Endometrium (tissue), 2 donors: ENCODE measurements at regions not wholly inside any gene's neighbourhood (a gene's known extent, or its start where the extent isn't known, plus 50 kb on each side); places are given as distances from the start of the nearest gene placed in this dataset.

Source experiments
- FAIRE-seq: peaks from 2 replicates; lab custom pipeline; 2012; peaks lifted over from hg19 to GRCh38; lab: Jason Lieb, UNC
- donor health status: control.
- donor health status: control.

DNA sequence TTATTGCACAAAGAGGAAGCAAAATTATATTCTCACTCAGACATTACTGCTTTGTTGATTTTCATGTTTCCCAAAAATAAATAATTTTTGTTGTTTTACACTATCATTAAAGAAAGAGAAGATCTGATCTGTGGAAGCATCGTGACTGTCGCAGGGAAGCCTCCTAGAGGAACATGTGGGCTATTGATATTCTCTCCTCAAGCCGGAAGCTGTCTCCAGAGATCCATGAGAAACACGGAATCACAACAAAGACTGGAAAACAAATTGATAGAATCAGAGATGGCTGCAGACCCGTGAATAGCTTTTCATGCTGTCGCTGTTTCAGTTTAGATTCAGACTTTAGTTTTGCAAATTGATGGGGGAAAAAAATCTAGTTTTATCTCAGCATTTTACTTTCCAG lies 235.2 kb upstream of the TMPO start:
- FAIRE-seq = no peak

DNA sequence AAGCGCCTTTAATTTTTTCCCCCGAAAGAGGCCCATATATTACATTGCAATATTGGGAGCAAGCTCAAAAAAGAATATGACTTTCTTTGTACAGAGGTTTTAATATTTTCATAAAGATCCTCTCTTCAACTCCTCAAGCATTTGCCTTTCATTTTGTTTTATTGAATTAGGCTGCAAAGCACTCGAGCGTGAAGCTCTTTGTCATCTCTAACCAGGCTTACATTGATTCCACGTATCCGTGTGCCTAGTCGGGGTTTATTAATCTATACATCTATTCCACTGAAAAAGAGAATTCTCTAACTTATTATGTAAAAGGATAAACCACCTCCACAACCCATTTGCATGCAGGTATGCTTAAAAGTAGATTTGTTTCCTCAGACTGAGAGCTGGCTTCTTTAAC lies 234.8 kb upstream of the TMPO start:
- no peak for FAIRE-seq

DNA sequence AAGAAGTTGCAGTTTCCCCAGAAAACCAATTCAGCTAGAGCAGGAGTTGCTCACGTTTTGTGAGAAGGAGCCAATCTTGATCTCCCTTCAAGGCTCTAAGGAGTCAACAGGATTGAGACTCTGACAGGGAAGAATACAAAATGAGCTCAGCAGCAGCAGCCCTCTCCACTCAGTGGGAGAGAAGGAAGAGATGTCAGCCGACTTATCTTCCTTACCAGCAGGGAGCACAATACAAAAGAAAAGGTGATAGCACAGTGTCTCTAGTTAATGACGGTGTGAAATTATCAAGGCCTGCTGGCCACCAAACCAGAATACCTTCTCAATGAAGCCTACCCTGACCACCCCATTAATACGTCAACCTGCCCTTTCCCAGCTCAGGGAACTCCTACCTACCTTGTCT lies 223.6 kb upstream of the TMPO start:
- FAIRE-seq = no peak

DNA sequence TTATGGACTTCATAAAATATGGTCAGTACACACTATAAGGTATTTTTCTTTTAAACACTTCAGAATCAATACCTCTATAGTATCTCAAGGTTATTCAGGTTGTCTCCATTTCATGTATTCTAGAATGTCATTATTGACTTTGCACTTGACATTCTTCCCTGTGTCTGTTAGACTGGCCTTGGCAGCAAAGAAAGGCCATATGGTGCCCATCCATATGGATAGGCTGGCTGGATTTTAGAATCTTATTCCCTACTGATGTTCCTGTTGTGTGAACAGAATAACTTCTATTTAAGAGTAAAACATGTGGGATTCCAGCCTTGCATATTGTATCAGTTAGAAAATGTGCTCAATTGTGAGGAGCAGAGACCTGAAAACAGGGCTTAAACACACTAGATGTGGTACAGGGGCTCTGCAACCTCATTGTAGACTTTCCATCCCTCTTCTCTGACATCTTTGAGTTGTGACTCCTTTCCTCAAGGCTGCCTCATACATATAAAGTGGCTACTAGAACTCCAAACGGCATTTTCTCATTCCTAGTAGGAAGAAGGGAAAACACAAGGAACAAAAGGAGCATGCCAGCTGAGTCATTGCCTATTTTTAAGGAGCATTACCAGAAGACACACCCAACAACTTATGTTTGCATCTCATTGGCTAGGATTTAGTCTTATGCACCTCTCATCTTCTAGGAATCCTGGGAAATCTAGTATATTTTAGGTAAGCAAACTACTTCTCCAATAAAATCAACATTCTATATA lies 221.2 kb upstream of the TMPO start:
- FAIRE-seq = no peak

DNA sequence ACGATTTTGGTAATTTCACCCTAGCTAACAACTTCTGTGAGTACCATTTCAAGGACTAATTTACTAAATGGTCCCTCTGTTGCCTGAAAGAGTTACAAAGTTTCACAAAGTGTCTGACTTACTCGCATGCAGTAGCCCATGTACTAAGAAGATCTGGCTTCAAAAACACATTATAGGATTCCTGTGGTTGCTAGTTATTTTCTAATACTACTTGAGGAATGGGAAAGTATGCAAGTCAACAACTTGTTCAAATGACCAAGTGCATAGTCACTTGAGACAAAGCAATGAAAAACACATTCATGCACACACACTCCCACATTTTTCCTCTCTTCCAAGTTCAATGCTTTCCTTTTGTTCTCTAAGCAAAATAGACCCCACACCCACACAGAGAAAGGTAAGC lies 219.7 kb upstream of the TMPO start:
- no peak for FAIRE-seq

DNA sequence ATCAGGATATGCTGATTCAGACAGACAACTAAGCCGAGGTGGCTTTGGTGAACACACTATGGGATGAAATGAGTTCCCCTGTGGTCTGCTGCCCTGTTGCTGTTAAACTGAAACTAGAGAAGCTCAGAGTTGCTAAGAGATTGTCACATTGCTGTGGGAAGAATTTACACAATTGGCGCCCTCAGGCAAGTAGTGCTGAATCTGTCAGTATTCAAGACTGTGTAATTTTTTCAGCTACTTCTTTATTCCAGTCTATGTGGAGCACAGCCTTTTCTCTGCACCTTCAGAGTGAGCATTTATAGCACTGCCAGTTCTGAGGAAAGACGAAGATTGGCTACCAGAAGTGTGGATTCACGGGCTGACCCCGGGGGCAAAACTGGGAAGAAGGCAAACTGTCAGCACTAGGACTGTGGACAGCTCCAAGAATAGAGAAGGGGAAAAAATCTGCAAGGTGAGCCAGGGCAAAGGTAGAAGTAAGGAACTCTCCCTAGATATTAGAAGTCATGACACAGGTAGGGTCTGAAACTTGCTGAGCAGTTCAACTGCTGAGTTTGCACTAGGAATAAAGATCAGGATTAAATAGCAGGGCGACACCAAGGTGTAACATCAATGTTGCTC lies 218.8 kb upstream of the TMPO start:
- FAIRE-seq = no peak

DNA sequence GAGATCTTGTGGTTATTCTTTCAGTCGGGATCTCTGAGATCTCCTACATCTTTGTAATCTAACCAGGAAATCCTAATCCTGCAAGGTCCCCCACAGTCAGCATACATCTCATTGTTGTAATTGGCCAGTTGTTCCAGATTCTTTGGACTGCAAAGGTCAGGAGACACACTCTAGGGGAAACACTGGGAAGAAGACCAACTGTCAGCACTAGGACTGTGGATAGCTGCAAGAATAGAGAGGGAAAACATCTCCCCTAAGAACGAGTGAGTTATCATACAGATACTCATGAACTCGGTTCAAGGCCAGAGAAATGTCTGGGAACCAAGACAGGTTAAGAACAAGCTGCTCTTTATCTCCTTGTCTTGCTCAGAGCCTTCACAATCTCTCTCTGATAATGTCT lies 217.9 kb upstream of the TMPO start:
- no peak for FAIRE-seq

DNA sequence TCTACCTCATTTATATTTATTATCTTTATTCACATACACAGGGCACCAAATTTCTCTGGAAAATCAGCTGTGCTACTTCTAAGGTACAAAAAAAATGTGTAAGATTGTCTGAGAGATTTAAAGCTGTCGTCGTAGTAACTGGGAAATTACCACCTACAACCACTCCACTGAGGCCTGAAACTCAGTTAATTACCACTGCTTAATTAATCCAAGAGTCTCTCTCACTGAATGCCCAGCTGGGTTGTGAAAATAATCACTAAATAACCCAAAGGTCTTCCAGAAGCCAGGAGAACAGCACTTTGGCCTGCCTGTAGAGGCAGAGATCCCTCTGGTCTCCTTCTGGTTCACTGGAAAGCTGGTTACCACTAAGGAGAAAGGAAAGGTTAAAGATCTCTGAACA lies 207.2 kb upstream of the TMPO start:
- no peak for FAIRE-seq

DNA sequence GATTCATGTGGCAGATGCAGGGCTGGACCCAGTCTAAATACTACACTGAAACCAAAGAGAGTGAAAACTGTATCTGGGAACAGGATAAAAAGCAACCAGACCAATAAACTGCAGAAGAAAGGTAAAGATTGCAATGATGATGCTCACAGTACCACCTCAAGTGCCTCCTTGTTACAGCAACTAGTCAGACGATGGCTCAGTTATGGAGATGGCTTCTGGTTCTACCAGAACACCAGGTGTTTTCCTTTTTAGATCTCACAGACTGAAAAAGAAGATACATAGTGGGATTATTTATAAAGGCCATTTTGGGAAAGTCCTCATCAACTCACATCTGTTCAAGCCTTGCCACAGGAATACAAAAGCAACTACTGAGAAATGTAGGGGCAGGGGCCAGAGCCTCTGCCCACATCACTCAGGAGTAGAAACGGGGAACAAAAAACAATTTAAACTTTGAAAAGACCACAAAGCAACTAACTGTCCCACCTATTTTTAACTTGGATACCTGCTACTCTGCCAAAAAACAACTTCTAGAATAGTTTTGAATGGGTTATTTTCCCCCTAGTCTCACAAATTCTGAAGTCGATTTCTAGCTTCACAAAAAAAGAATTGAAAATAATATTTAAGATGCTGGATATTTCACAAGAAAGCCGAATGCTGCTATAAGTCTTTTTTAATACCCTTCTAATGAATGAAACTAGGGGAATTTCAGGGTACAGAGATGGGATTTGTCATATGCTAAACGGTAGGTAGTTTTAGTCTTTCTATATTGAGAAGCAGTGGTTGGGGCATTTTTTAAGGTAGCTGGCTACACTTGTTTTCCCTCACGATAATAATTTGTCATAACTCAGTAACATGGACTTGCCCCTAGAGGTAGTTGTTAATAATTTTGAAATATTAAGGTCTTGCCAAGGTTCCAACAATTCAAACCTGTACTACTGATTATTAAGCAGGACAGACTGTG lies 197.2 kb upstream of the TMPO start:
- no peak for FAIRE-seq

DNA sequence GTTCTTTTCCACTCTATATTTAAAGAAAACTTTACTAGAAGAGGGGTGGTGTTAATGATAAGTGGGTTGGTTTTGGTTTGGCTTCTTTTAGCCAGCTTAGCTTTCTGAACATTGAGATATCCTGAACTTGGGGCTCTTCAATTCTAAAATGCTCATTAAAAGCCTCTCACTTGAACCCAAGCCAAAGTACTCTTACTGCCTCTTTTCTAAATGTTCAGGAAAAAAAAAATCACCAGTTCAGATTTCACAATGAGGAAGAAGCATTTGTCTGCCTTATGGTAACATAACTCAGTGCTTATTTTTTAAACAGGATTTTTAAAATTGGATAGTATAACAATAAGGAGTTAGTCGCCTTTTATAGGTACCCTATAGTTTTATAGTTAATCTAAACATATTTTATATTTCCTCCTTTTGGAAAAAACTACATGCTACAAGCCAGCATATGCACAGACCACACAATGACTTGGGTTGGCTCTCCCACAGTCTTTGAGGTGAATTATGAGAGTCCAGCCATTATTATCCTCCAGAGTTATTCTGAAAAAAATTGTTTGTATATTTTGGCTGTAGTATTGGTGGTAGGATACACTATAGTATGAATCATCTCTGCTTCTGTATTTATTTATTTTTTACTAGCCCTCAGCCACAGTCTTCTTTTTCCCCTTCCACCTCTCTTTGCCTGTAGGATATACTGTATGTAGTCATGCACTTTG lies 195.5 kb upstream of the TMPO start:
- FAIRE-seq = no peak

DNA sequence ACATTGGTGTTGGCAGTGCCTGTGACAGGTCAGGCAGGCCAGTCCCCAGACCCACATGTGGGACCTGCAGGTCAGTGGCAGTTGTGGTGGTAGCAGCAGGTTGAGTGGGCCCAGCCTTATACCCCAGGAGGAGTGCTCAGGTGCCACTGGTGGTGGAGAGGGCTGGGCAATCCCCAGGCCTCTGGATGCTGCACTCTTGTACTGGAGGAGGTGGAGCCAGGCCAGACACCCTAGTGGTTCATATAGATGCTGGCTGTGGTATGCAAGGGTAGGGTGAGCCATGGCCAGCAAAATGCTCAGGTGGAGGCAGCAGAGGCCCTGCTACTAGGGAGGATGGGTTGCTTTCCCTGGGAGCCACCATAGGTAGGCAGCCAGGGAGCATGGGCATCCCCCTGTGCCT lies 190.4 kb upstream of the TMPO start:
- FAIRE-seq = no peak

DNA sequence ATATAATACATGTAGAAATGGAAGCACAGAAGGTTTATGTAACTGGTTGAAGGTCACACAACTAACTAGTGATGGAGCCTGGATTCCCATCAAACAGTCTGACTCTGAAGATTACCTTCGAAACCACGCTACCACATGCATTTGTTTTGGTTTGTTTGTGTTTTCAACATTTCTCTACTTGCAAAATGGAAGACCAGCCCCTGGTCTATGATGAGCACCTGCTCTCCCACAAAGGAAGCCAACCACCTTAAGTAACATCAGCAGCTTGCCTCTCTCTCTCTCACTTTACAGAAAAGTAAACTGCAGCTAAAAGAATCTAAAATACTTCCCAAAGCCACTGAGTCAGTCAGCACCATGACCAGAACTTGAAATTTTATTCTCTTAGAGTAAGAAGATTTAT lies 186.9 kb upstream of the TMPO start:
- FAIRE-seq = no peak

DNA sequence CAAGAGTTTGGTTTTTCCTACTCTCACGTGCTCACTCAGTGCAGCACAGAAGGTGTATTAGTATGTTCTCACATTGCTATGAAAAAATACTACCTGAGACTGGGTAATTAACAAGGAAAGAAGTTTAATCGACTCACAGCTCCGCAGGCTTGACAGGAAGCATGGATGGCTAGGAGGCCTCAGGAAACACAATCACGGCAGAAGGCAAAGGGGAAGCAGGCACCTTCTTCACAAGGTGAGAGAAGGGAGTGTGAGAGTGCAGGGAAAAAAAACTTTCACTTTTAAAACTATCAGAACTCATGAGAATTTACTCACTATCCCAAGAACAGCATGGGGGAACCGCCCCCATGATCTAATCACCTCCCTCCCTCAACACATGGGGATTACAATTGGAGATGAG lies 185.8 kb upstream of the TMPO start:
- FAIRE-seq = no peak

DNA sequence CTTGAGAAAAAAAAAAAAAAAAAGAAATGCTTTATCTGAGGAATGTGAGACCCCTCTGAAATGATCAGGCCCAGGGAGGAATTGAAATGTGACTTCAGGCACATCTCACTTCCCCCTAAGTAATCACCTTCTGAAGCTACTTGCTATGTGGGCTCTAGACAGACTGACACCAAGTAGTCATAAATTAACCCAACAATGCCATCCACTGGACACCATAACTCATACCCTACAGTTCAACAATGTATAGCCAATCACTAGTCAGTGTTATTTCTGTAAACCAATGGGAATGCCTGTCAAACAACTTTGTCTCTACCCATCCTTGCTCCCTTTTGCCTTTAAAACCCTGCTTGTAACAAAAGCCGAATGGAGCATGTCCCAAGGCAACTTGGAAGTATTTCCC lies 182.7 kb upstream of the TMPO start:
- no peak for FAIRE-seq

DNA sequence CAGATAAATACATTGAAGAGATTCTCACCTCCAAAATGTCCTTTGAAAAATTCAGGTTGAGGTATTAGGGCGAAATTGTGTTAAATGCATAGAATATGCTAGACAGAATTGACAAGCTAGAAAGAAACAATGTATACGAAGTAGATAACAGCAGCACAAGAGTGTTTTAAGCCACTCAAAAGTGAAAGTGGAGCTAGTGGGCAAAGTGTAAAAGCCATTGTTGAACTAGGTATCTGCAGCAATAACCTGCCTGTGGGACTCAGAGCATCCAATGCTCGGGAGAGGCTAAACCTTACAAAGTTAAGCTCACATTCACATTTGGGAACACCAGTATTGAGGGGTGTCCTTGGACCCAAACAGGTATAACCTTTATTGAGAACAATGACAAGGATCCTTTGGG lies 180.6 kb upstream of the TMPO start:
- no peak for FAIRE-seq

DNA sequence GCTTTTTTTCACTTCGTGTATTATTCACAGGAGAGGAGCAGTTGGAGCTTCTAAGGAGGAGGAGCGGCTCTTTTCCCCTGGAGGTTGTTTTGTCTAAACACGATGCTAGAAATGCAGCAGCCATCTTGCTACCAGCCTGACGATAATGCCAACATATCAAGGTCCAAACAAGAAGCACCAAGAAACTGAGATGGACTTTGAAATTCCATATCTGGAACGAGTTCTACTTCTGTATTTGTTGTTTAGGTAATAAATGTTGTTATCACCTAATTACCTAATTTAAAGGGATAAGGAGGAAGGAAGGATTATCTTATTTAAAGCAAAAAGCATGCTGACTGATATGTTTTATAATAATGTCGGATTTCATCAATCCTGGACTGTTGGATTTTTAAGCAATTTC lies 174.4 kb upstream of the TMPO start:
- FAIRE-seq = no peak

DNA sequence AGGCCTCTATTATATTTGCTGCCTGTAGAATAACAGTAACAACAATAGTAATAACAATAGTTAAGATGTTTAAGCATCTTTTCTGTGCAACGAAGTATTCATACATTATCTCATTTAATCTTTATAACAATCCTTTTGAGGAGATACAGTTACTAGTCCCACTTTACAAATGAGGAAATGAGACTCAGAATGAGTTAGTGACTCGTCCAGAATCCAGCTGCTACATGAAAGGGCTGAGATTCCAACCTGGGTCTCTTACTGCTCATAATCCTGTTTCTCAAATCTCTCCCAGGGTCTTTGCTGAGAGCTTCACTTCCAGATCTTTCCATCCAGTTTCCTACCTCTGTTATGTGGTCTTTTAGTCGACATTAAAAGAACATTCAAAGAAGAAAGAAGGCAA lies 173.7 kb upstream of the TMPO start:
- FAIRE-seq = no peak

DNA sequence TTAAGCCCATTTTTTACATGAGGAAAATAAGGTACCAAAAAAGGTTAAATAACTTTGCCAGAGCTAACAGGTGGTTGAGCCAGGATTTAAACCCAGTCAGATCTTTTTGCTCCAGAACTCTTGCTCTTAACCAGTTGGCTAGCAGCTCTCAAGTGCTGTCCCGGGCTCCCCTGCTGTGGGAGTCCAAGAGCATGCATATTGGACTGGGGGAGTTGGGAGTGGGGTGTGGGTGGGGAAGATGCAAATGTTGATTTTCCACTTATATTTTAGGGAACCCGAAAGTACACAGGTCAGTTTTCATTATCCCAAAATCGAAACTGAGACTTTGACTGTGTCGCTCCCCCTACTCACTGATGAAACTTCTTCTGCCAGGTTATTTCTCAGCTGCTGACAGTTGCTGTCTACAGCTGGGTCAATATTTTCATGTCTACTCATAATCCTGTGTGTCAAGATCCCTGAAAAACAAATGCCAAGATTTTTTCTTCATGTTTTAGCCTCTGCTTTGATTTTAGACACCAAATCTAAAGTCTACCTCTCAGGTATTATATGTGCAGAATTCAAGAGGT lies 172.3 kb upstream of the TMPO start:
- FAIRE-seq = no peak

DNA sequence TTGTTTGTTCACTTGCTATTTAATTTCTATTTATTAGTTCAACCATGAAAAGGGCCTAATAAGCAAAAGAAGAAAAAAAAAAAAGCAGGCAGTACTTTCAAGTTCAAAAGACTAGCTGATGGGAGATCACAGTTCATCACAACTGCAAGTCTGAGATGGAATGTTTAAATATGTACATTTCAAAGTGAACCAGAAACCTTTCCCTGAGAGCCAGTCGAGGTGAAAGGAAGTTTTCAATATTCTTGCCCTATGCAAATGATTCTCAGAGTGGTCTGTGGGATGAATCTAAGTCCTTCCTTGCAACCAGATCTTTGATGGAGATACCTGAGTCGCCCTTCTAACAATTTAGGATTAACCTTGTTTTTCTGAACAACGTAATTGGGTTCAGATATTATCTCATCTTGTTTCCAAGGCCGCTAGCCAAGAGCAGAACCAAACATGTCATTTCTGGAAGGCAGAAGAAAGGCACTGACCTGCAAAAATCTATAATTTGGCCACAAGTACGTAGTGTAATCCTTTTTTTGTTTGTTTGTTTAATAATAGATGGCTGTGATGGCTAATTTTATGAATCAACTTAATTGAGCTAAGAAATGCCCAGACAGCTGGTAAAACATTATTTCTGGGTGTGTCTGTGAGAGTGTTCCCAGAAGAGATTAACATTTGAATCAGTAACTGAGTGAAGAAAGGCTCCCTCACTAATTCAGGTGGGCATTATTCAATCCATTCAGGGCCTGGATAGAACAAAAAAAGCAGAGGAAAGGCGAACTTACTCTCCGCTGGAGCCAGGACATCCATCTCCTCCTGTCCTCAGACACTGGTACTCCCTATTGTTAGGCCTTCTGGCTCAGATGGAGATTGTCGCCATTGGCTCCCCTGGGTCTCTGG lies 171.1 kb upstream of the TMPO start:
- FAIRE-seq = no peak

DNA sequence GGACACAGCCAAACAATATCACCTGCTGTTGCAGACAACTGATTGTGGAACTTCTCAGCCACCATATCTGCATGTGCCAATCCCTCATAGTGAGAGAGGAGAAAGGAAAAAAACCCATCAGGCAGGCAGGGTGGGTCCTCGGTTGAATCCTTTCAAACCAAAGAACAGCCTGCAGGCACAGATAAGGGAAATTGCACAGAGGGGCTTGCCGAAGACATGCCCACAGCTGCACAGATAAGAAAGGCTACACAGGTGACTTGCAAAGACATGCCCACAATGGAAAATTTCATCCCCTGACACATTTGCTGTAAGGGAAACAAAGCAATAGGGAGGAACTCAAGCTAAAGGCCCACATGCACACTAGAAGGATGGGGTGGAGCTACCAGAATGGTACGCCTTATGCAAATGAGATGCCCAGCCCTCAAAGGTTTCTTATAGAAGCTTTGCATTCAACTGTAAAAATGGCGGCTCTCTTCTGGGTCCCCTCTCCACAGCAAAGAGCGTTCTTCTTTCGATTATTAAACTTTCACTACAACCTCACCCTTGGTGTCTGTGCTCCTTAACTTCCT lies 170.0 kb upstream of the TMPO start:
- no peak for FAIRE-seq

DNA sequence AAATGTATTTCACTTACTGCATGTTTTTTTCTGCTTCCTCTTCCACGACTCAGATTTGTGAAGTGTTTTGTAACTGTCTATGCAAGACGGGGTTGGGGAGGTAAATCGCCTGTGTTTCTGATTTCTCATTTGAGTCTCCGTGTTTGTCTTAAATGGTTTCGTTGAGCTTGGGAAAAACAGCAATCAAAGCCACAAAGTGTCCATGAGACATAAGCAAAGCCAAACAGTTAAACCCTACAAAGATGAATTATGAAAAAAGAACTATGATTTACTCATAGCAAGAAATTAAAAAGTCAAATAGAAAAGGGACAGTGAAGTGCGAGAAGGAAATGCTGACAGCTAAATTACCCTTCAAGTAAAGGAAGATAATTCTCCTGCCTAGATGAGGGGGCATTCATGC lies 164.3 kb upstream of the TMPO start:
- FAIRE-seq = no peak
